ENCODE measurements at regions not wholly inside any gene's neighbourhood (a gene's known extent, or its start where the extent isn't known, plus 50 kb on each side); places are given as distances from the start of the nearest gene placed in this dataset.

DNA sequence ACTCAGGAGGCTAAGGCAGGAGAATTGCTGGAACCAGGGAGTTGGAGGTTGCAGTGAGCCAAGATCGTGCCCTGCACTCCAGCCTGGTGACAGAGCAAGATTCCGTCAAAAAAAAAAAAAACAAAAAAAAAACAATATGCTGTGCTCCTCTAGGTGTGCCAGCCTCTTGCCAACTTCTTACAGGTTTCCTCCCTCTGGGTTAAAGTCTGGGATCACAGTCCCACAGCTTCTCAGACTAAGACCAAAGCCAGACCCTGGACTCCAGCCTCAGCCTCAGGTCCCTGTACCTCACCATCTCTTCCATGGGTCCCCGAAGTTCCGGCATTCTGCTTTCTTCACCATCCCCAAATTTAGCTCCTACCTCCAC lies 180.8 kb upstream of the MVB12B start:
- TF ChIP-seq EZH2 (IDR thresholded peaks at IDR 0.05; ENCODE audit: low read depth, low read length, severe bottlenecking) = no peak
- no peak for TF ChIP-seq JUND (IDR thresholded peaks at IDR 0.05; ENCODE audit: low read length)
- TF ChIP-seq, protein P1, sequence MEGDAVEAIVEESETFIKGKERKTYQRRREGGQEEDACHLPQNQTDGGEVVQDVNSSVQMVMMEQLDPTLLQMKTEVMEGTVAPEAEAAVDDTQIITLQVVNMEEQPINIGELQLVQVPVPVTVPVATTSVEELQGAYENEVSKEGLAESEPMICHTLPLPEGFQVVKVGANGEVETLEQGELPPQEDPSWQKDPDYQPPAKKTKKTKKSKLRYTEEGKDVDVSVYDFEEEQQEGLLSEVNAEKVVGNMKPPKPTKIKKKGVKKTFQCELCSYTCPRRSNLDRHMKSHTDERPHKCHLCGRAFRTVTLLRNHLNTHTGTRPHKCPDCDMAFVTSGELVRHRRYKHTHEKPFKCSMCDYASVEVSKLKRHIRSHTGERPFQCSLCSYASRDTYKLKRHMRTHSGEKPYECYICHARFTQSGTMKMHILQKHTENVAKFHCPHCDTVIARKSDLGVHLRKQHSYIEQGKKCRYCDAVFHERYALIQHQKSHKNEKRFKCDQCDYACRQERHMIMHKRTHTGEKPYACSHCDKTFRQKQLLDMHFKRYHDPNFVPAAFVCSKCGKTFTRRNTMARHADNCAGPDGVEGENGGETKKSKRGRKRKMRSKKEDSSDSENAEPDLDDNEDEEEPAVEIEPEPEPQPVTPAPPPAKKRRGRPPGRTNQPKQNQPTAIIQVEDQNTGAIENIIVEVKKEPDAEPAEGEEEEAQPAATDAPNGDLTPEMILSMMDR (IDR thresholded peaks at IDR 0.05; ENCODE audit: control extremely low read depth in 1 of 3, insufficient read depth in 1 of 3, low read depth in 1 of 3, low read length in 3 of 3) = no peak
- TF ChIP-seq CBX5 (IDR thresholded peaks at IDR 0.05; ENCODE audit: low read depth, low read length) = no peak
- TF ChIP-seq KDM4A (IDR thresholded peaks at IDR 0.05; ENCODE audit: low read depth, low read length, severe bottlenecking) = no peak
